GM23338 (cell line): ENCODE measurements at regions not wholly inside any gene's neighbourhood (a gene's known extent, or its start where the extent isn't known, plus 50 kb on each side); places are given as distances from the start of the nearest gene placed in this dataset.

ENCODE experiments used
- ATAC-seq: fragments of 200-7000 bp; cut with Tn5 transposase; 3 replicates; pipeline ENCODE4 v1.9.1; 2020
- DNase-seq: peaks from one replicate; pipeline ENCODE4 v3.0.0-alpha.2; 2015; ENCODE audit warnings: low spot score
- H2AFZ ChIP-seq: fragments of 200-600 bp; sonication (generic); 2 replicates; pipeline ENCODE4 v1.8.0; 2016; ENCODE audit warnings: antibody characterized with exemption, mild to moderate bottlenecking, moderate library complexity
- H3F3A ChIP-seq: fragments of 200-600 bp; sonication (generic); replicated peaks from 2 replicates; pipeline ENCODE4 v1.8.0; 2017; ENCODE audit warnings: antibody characterized with exemption, mixed run types, low read depth
- H3K27ac ChIP-seq: fragments of 200-600 bp; sonication (generic); 2 replicates; pipeline ENCODE4 v1.6.1; 2016; ENCODE audit warnings: low read depth
- H3K27me3 ChIP-seq: fragments of 200-600 bp; sonication (generic); 2 replicates; pipeline ENCODE4 v1.8.0; 2016; ENCODE audit warnings: mild to moderate bottlenecking, mixed run types, moderate library complexity; ENCODE audit not compliant: insufficient read depth
- H3K36me3 ChIP-seq: fragments of 200-600 bp; sonication (generic); 2 replicates; pipeline ENCODE4 v1.8.0; 2016; ENCODE audit warnings: mild to moderate bottlenecking; ENCODE audit not compliant: insufficient read depth
- H3K4me1 ChIP-seq: fragments of 200-600 bp; sonication (generic); 2 replicates; pipeline ENCODE4 v1.8.0; 2016; ENCODE audit warnings: mild to moderate bottlenecking, moderate library complexity; ENCODE audit not compliant: insufficient read depth
- H3K4me2 ChIP-seq: fragments of 200-600 bp; sonication (generic); 2 replicates; pipeline ENCODE4 v1.7.1; 2017; ENCODE audit warnings: mixed run types
- H3K4me3 ChIP-seq: fragments of 200-600 bp; sonication (generic); 2 replicates; pipeline ENCODE4 v1.6.1; 2016; ENCODE audit warnings: mixed run types
- H3K79me2 ChIP-seq: fragments of 200-600 bp; sonication (generic); replicated peaks from 2 replicates; pipeline ENCODE4 v1.8.0; 2017; ENCODE audit warnings: mild to moderate bottlenecking; ENCODE audit not compliant: insufficient read depth
- H3K9me2 ChIP-seq: fragments of 200-600 bp; sonication (generic); 2 replicates; pipeline ENCODE4 v1.8.0; 2017; ENCODE audit not compliant: insufficient read depth
- H4K20me1 ChIP-seq: fragments of 200-600 bp; sonication (generic); replicated peaks from 2 replicates; pipeline ENCODE4 v1.8.0; 2017; ENCODE audit warnings: mild to moderate bottlenecking; ENCODE audit not compliant: insufficient read depth
- H3K27ac Mint-ChIP-seq: 2 replicates; pipeline ENCODE4 v1.8.0; 2020; ENCODE audit warnings: inconsistent platforms, mild to moderate bottlenecking, moderate library complexity, mixed read lengths
- H3K27me3 Mint-ChIP-seq: 3 replicates; pipeline ENCODE4 v1.8.0; 2022; ENCODE audit warnings: low read depth, mild to moderate bottlenecking, moderate library complexity, mixed read lengths, inconsistent platforms; ENCODE audit not compliant: insufficient read depth, poor library complexity
- H3K36me3 Mint-ChIP-seq: 3 replicates; pipeline ENCODE4 v1.8.0; 2021; ENCODE audit warnings: low read depth, mild to moderate bottlenecking, inconsistent platforms, moderate library complexity, mixed read lengths
- H3K4me1 Mint-ChIP-seq: 3 replicates; pipeline ENCODE4 v1.8.0; 2020; ENCODE audit warnings: mild to moderate bottlenecking, inconsistent platforms, mixed read lengths
- H3K4me3 Mint-ChIP-seq: 3 replicates; pipeline ENCODE4 v1.8.0; 2021; ENCODE audit warnings: moderate library complexity, mild to moderate bottlenecking, inconsistent platforms, mixed read lengths
- H3K9me3 Mint-ChIP-seq: 3 replicates; pipeline ENCODE4 v1.8.0; 2020; ENCODE audit warnings: moderate library complexity, mild to moderate bottlenecking, inconsistent platforms, mixed read lengths
- CREB1 ChIP-seq: fragments of 250-450 bp; sonication (Bioruptor Pico); IDR thresholded peaks from 2 replicates; pipeline ENCODE4 v1.5.0; 2020; ENCODE audit warnings: low read depth, mild to moderate bottlenecking, moderate library complexity
- EZH2 ChIP-seq: fragments of 200-600 bp; sonication (generic); IDR thresholded peaks from one replicate; pipeline ENCODE4 v1.8.0; 2017; ENCODE audit warnings: antibody characterized with exemption, mild to moderate bottlenecking, low read depth; ENCODE audit not compliant: unreplicated experiment
- EZH2phosphoT487 ChIP-seq: fragments of 200-600 bp; sonication (generic); IDR thresholded peaks from one replicate; pipeline ENCODE4 v1.8.1; 2018; ENCODE audit warnings: antibody characterized with exemption; ENCODE audit not compliant: unreplicated experiment
- JUNB ChIP-seq: IDR thresholded peaks from one replicate; pipeline ENCODE4 v1.6.1; 2016; ENCODE audit warnings: antibody characterized with exemption; ENCODE audit not compliant: unreplicated experiment
- NANOG ChIP-seq: IDR thresholded peaks from 2 replicates; pipeline ENCODE4 v1.6.1; 2016; ENCODE audit warnings: antibody characterized with exemption, borderline replicate concordance
- POLR2AphosphoS5 ChIP-seq: IDR thresholded peaks from 2 replicates; pipeline ENCODE4 v1.6.1; 2016; ENCODE audit warnings: antibody characterized with exemption, low read depth
- STAT1 ChIP-seq: IDR thresholded peaks from one replicate; pipeline ENCODE4 v1.6.1; 2016; ENCODE audit warnings: antibody characterized with exemption; ENCODE audit not compliant: unreplicated experiment
- TF ChIP-seq, protein P1 (sequence below): fragments of 250-450 bp; sonication (Bioruptor Pico); IDR thresholded peaks from 2 replicates; pipeline ENCODE4 v1.5.0; 2020; ENCODE audit warnings: mild to moderate bottlenecking, moderate library complexity
- TF ChIP-seq, protein P2 (sequence below): IDR thresholded peaks from 2 replicates; pipeline ENCODE4 v1.6.1; 2016; ENCODE audit warnings: antibody characterized with exemption
- TF ChIP-seq, protein P3 (sequence below): IDR thresholded peaks from one replicate; pipeline ENCODE4 v1.6.1; 2018; ENCODE audit warnings: antibody characterized with exemption; ENCODE audit not compliant: unreplicated experiment

DNA sequence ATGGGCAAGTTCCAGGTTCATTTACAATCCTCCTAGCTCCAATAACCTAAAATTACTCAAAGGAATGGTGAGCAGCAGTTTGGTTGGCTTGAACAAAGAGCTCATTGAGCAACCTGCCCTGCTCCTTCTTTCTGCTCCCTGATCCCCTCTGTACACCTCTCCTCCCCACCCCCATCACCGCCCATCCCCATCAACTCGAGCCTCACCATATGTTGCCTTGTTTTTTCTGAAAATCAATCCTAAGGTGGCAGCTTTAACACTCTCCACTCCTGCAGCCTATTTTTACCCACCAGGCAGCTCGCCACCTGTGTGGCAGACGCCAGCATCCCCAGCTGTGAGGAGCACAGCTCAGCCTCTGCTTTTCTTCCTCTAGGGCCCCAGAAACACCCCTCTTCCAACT, 533.4 kb upstream of the BRINP1 start:
- H3K27ac Mint-ChIP-seq = no peak overlapping the region; the same call in 1 of the 2 replicates
- H3K4me3 ChIP-seq = no peak overlapping the region
- H3K36me3 ChIP-seq = 0 out of 2 replicates have a peak, but pooled peaks cover 3% of the 10 kb centered on the region
- peaks cover 7% of the 10 kb centered on the region; the same call in 2 of the 3 replicates for H3K36me3 Mint-ChIP-seq
- H3K4me1 ChIP-seq = peaks cover 4% of the 10 kb centered on the region; the same call in 1 of the 2 replicates
- H3K27me3 Mint-ChIP-seq = peaks cover 4% of the 10 kb centered on the region
- peaks cover 11% of the 10 kb centered on the region; the same call in 2 of the 3 replicates for H3K4me1 Mint-ChIP-seq
- H3K9me3 Mint-ChIP-seq = peaks cover 13% of the 10 kb centered on the region
- 0 out of 2 replicates have a peak, but pooled peaks cover 12% of the 10 kb centered on the region for H3K9me2 ChIP-seq
- no peaks in the 10 kb centered on the region for H4K20me1 ChIP-seq
- no peak overlapping the region for H3K4me3 Mint-ChIP-seq
- no peak overlapping the region for H3K4me2 ChIP-seq
- H3K27me3 ChIP-seq = no peaks in the 10 kb centered on the region
- no peaks in the 10 kb centered on the region for H3K79me2 ChIP-seq
- ATAC-seq = no peak
- DNase-seq = no peak
- no peaks in the 10 kb centered on the region for H3F3A ChIP-seq
- no peak overlapping the region for H2AFZ ChIP-seq
- TF ChIP-seq NANOG (no peak), EZH2 (no peak)
- TF ChIP-seq, protein P1, sequence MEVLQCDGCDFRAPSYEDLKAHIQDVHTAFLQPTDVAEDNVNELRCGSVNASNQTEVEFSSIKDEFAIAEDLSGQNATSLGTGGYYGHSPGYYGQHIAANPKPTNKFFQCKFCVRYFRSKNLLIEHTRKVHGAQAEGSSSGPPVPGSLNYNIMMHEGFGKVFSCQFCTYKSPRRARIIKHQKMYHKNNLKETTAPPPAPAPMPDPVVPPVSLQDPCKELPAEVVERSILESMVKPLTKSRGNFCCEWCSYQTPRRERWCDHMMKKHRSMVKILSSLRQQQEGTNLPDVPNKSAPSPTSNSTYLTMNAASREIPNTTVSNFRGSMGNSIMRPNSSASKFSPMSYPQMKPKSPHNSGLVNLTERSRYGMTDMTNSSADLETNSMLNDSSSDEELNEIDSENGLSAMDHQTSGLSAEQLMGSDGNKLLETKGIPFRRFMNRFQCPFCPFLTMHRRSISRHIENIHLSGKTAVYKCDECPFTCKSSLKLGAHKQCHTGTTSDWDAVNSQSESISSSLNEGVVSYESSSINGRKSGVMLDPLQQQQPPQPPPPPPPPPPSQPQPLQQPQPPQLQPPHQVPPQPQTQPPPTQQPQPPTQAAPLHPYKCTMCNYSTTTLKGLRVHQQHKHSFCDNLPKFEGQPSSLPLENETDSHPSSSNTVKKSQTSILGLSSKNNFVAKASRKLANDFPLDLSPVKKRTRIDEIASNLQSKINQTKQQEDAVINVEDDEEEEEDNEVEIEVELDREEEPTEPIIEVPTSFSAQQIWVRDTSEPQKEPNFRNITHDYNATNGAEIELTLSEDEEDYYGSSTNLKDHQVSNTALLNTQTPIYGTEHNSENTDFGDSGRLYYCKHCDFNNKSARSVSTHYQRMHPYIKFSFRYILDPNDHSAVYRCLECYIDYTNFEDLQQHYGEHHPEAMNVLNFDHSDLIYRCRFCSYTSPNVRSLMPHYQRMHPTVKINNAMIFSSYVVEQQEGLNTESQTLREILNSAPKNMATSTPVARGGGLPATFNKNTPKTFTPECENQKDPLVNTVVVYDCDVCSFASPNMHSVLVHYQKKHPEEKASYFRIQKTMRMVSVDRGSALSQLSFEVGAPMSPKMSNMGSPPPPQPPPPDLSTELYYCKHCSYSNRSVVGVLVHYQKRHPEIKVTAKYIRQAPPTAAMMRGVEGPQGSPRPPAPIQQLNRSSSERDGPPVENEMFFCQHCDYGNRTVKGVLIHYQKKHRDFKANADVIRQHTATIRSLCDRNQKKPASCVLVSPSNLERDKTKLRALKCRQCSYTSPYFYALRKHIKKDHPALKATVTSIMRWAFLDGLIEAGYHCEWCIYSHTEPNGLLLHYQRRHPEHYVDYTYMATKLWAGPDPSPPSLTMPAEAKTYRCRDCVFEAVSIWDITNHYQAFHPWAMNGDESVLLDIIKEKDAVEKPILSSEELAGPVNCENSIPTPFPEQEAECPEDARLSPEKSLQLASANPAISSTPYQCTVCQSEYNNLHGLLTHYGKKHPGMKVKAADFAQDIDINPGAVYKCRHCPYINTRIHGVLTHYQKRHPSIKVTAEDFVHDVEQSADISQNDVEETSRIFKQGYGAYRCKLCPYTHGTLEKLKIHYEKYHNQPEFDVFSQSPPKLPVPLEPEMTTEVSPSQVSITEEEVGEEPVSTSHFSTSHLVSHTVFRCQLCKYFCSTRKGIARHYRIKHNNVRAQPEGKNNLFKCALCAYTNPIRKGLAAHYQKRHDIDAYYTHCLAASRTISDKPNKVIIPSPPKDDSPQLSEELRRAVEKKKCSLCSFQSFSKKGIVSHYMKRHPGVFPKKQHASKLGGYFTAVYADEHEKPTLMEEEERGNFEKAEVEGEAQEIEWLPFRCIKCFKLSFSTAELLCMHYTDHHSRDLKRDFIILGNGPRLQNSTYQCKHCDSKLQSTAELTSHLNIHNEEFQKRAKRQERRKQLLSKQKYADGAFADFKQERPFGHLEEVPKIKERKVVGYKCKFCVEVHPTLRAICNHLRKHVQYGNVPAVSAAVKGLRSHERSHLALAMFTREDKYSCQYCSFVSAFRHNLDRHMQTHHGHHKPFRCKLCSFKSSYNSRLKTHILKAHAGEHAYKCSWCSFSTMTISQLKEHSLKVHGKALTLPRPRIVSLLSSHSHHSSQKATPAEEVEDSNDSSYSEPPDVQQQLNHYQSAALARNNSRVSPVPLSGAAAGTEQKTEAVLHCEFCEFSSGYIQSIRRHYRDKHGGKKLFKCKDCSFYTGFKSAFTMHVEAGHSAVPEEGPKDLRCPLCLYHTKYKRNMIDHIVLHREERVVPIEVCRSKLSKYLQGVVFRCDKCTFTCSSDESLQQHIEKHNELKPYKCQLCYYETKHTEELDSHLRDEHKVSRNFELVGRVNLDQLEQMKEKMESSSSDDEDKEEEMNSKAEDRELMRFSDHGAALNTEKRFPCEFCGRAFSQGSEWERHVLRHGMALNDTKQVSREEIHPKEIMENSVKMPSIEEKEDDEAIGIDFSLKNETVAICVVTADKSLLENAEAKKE (CRISPR knock-in tag) = no peak
- TF ChIP-seq, protein P2, sequence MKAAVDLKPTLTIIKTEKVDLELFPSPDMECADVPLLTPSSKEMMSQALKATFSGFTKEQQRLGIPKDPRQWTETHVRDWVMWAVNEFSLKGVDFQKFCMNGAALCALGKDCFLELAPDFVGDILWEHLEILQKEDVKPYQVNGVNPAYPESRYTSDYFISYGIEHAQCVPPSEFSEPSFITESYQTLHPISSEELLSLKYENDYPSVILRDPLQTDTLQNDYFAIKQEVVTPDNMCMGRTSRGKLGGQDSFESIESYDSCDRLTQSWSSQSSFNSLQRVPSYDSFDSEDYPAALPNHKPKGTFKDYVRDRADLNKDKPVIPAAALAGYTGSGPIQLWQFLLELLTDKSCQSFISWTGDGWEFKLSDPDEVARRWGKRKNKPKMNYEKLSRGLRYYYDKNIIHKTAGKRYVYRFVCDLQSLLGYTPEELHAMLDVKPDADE = no peak
- H3K27ac ChIP-seq = no peak overlapping the region

DNA sequence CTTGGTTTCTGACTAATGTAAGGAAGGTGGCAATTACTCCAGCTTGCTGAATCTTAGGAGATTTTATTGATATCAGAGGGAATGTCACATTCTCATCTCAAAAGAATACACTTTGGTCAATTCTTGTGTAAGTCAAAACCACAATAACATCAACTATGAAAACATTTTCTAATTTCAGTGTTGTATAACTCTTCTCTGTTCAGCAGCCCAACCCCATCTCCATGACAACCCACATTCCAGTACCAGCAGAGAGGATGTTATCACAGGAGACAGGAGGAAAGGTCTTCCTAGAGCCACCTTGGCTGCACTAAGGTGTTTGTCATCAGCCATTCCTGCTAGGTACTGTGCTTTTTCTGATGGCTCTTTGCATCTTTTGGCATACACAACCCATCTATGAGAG, 529.1 kb upstream of the BRINP1 start:
- no peak overlapping the region for H2AFZ ChIP-seq
- peaks cover 11% of the 10 kb centered on the region; the same call in 2 of the 3 replicates for H3K4me1 Mint-ChIP-seq
- H3K27me3 Mint-ChIP-seq = peaks cover 2% of the 10 kb centered on the region
- ATAC-seq = no peak
- H3K27ac Mint-ChIP-seq = no peak overlapping the region
- H3K36me3 Mint-ChIP-seq = 0 out of 3 replicates have a peak, but pooled peaks cover 2% of the 10 kb centered on the region
- no peak overlapping the region for H3K4me3 Mint-ChIP-seq
- no peaks in the 10 kb centered on the region for H3F3A ChIP-seq
- H3K4me3 ChIP-seq = no peak overlapping the region
- peaks cover 4% of the 10 kb centered on the region; the same call in 1 of the 2 replicates for H3K4me1 ChIP-seq
- no peak for DNase-seq
- no peaks in the 10 kb centered on the region for H3K36me3 ChIP-seq
- peaks cover 5% of the 10 kb centered on the region; the same call in 2 of the 3 replicates for H3K9me3 Mint-ChIP-seq
- H3K27ac ChIP-seq = no peak overlapping the region
- no peaks in the 10 kb centered on the region for H3K79me2 ChIP-seq
- no peaks in the 10 kb centered on the region for H3K27me3 ChIP-seq
- H3K9me2 ChIP-seq = 0 out of 2 replicates have a peak, but pooled peaks cover 12% of the 10 kb centered on the region
- H3K4me2 ChIP-seq = no peak overlapping the region
- H4K20me1 ChIP-seq = no peaks in the 10 kb centered on the region
- TF ChIP-seq STAT1 = no peak
- no peak for TF ChIP-seq CREB1 (CRISPR knock-in tag)
- TF ChIP-seq NANOG = no peak
- no peak for TF ChIP-seq JUNB
- TF ChIP-seq, protein P3, sequence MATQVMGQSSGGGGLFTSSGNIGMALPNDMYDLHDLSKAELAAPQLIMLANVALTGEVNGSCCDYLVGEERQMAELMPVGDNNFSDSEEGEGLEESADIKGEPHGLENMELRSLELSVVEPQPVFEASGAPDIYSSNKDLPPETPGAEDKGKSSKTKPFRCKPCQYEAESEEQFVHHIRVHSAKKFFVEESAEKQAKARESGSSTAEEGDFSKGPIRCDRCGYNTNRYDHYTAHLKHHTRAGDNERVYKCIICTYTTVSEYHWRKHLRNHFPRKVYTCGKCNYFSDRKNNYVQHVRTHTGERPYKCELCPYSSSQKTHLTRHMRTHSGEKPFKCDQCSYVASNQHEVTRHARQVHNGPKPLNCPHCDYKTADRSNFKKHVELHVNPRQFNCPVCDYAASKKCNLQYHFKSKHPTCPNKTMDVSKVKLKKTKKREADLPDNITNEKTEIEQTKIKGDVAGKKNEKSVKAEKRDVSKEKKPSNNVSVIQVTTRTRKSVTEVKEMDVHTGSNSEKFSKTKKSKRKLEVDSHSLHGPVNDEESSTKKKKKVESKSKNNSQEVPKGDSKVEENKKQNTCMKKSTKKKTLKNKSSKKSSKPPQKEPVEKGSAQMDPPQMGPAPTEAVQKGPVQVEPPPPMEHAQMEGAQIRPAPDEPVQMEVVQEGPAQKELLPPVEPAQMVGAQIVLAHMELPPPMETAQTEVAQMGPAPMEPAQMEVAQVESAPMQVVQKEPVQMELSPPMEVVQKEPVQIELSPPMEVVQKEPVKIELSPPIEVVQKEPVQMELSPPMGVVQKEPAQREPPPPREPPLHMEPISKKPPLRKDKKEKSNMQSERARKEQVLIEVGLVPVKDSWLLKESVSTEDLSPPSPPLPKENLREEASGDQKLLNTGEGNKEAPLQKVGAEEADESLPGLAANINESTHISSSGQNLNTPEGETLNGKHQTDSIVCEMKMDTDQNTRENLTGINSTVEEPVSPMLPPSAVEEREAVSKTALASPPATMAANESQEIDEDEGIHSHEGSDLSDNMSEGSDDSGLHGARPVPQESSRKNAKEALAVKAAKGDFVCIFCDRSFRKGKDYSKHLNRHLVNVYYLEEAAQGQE = no peak
- TF ChIP-seq, protein P2 = no peak
- TF ChIP-seq POLR2AphosphoS5 = no peak
- TF ChIP-seq EZH2phosphoT487 = no peak
